GM06990 (cell line): ENCODE measurements at regions not wholly inside any gene's neighbourhood (a gene's known extent, or its start where the extent isn't known, plus 50 kb on each side); places are given as distances from the start of the nearest gene placed in this dataset.

Source experiments
- DNase-seq: peaks from one replicate; pipeline ENCODE4 v3.0.0-alpha.2; 2011; ENCODE audit not compliant: insufficient read length; ENCODE audit errors: extremely low read depth
- H3K27me3 ChIP-seq: replicated peaks from 2 replicates; pipeline ENCODE4 v1.6.0; 2011; ENCODE audit warnings: low read length; ENCODE audit not compliant: control insufficient read depth, insufficient read depth
- H3K36me3 ChIP-seq: 2 replicates; pipeline ENCODE4 v1.5.1; 2011; ENCODE audit warnings: low read length; ENCODE audit not compliant: control insufficient read depth, insufficient read depth
- H3K4me3 ChIP-seq: replicated peaks from 2 replicates; pipeline ENCODE4 v1.5.1; 2011; ENCODE audit warnings: low read depth, mild to moderate bottlenecking, control low read depth, low read length
- TF ChIP-seq, protein P1 (sequence below): IDR thresholded peaks from 2 replicates; pipeline ENCODE4 v1.5.1; 2011; ENCODE audit warnings: low read length, control low read depth, mild to moderate bottlenecking, inconsistent platforms; ENCODE audit not compliant: insufficient read depth, poor library complexity, severe bottlenecking

DNA sequence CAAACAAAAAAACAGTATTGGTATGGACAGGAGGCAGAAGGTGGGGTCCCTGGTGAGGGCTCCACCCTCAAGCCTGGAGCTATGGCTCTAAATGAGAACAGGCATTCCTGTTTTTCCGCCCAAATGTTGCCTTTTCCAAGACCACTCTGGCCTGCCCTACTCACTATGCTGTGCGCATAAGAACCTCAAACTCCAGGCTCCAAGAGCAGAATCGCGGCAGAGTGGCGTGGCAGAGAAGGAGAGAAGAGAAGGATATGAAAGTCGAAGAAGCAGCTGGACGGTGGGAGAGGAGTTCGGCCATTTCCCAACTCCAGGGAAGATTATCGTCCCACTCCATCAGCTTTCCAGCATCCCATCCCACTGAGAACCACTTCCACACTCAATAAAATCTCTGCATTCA, 207.8 kb downstream of the FAT4 start:
- H3K27me3 ChIP-seq = no peaks in the 10 kb centered on the region
- H3K36me3 ChIP-seq = no peaks in the 10 kb centered on the region
- no peak for DNase-seq
- TF ChIP-seq, protein P1, sequence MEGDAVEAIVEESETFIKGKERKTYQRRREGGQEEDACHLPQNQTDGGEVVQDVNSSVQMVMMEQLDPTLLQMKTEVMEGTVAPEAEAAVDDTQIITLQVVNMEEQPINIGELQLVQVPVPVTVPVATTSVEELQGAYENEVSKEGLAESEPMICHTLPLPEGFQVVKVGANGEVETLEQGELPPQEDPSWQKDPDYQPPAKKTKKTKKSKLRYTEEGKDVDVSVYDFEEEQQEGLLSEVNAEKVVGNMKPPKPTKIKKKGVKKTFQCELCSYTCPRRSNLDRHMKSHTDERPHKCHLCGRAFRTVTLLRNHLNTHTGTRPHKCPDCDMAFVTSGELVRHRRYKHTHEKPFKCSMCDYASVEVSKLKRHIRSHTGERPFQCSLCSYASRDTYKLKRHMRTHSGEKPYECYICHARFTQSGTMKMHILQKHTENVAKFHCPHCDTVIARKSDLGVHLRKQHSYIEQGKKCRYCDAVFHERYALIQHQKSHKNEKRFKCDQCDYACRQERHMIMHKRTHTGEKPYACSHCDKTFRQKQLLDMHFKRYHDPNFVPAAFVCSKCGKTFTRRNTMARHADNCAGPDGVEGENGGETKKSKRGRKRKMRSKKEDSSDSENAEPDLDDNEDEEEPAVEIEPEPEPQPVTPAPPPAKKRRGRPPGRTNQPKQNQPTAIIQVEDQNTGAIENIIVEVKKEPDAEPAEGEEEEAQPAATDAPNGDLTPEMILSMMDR = no peak
- H3K4me3 ChIP-seq = no peak overlapping the region

DNA sequence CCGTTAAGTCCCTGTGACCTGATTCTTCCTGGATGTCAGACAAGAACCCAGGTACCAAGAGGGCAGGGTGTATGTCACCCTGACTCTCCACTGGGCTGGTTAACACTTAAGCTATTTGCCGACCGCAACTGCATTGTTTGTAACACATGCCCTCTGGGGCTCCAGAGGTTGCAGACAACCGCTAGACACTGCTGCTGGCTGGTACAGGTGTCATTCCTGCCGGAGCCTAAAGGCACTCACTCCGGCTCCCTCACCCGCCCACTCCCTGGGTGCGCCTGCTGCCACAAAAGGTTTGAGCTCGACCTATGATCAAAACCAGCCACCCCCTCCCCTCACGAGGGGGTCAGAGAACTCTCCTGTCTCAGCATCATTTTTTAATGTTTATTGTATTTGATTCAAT, 208.2 kb downstream of the FAT4 start:
- no peaks in the 10 kb centered on the region for H3K27me3 ChIP-seq
- TF ChIP-seq, protein P1 = no peak
- no peak for DNase-seq
- no peak overlapping the region for H3K4me3 ChIP-seq
- no peaks in the 10 kb centered on the region for H3K36me3 ChIP-seq

- Histone ChIP-seq H3K4me3 (no peak overlapping the region), H3K36me3 (no peaks in the 10 kb centered on the region), H3K27me3 (no peaks in the 10 kb centered on the region)
- DNase-seq = no peak
- TF ChIP-seq, protein P1 = no peak
Measured at GRCh38 chr4:125526420-125526819, 211.7 kb downstream of the FAT4 start.

DNA sequence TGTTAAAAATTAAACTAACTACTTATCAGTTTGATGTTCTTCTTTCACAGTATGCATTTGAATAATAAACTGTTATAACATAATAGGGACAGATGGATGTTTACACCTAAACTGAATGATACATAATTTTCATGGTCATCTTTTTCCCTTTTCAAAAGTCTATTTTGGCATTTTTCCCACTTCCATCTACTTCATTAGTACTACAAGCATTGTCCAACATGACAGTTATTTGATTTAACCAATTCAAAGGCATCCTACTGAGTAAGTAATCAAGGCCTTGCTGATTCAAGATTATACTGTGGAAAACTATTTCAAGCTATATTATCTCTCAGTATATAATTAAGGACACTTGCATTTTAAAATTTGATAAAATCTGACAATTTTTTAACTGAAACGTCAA, 212.9 kb downstream of the FAT4 start:
- TF ChIP-seq, protein P1 = no peak
- Histone ChIP-seq H3K27me3 (no peaks in the 10 kb centered on the region), H3K4me3 (no peak overlapping the region), H3K36me3 (no peaks in the 10 kb centered on the region)
- DNase-seq = no peak

DNA sequence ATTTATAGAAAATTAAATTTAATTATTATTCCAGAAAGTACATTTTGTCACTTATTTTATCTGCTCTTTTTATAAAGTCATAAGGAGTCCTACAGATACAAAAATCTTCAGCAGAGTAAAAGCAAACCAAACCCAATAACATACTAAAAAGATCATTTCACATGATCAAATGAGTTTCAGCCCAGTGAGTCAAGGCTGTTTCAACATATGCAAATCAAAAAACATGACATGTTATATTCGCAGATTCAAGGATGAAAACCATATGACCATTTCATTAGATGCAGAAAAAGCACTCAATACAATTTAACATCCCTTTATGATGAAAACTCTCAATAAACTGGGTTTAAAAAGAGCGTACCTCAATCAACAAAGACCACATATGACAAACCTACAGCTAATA, 214.3 kb downstream of the FAT4 start:
- no peak for DNase-seq
- TF ChIP-seq, protein P1 = no peak
- Histone ChIP-seq H3K36me3 (no peaks in the 10 kb centered on the region), H3K27me3 (no peaks in the 10 kb centered on the region), H3K4me3 (no peak overlapping the region)

GRCh38 chr4:125538670-125539069, 223.9 kb downstream of the FAT4 start:
- no peak for DNase-seq
- Histone ChIP-seq H3K27me3 (no peaks in the 10 kb centered on the region), H3K36me3 (no peaks in the 10 kb centered on the region), H3K4me3 (no peak overlapping the region)
- TF ChIP-seq, protein P1 = no peak
